GM18505 (cell line): ENCODE measurements at regions not wholly inside any gene's neighbourhood (a gene's known extent, or its start where the extent isn't known, plus 50 kb on each side); places are given as distances from the start of the nearest gene placed in this dataset.

Experiments
- ATAC-seq: cut with Tn5 transposase; IDR thresholded peaks from one replicate; pipeline ENCODE4 v1.9.1; 2021; ENCODE audit not compliant: unreplicated experiment
- POLR2A ChIP-seq: IDR thresholded peaks from 4 replicates; pipeline ENCODE4 v1.6.1; 2011; ENCODE audit warnings: borderline replicate concordance; ENCODE audit not compliant: insufficient read depth, insufficient read length; ENCODE audit errors: extremely low read depth

DNA sequence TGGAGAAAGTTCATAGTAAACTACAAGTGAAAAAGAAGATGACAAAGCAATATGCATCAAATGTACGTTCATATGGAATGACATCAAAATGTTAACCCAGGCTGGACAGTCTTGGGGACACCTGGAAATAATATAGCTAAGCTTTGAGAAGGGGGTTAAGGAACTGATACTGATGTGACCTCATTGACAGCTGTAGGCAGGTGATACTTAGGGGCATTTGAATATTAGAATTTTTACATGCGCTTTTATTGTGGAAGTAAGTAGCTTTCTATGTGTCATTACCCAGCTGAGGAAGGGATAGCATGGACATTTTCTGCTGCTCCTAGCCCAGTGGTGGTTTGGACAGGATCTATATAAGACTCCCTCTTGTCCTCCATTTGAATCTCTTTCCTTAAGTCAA lies 299.7 kb downstream of the CWC27 start:
- TF ChIP-seq POLR2A: no peak
- ATAC-seq: no peak

DNA sequence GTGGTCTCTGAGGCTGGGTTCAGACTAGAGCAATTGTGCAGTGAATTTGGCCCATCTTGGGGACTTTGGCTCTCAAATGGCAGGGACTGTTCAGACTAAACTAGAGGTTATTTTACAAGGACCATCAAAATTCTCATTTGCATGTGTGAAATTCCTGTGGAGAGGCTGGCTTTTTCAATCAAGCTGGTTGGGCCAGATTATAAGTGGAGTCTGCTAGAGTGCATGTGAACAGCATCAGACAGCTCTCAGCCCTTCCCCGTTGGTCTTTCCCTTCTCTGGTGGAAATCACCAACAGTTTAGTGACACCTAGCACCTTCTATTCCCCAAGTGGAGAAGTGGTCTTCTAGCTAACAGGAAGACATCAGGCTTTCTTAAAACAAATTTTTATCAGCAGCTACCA lies 301.3 kb downstream of the CWC27 start:
- ATAC-seq: no peak
- TF ChIP-seq POLR2A: no peak

DNA sequence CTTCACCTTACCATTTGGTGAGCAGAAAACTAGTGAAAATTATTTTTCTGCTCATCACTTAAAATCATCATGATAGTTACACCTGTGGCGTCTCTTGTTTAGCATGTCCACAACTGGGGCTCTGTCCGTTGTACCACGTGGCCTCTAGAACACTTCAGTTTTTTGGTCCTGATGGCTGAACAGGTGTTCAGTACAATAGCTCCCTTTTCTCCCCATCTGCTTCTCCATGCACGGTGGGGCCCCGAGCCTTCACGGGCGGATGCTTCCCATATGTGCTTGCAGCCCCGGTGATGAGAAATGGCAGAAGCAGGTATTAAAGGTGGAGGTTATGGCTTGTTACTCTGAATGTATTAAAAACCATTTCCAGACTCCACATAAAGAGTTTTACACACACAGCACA lies 304.1 kb downstream of the CWC27 start:
- TF ChIP-seq POLR2A: no peak
- no peak for ATAC-seq

DNA sequence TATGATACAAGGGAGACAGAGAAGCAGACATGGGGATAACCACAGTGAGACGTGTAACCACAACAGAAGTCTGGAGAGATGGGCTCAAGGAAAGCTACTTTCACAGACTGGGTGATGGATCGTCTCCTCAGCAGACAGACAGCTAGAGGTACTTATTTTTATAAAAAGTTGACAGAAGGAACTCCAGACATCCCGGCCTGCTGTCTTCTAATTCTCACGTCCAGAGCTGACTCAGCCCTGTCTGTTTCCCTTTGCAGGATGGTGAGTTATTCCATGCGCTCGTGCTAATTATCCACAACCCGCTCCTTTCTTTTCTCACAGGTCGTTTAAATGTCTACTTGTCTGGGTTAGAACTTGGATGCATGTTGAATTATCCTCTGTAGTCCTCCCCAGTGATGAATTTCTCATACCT lies 304.5 kb downstream of the CWC27 start:
- no peak for ATAC-seq
- TF ChIP-seq POLR2A: no peak

DNA sequence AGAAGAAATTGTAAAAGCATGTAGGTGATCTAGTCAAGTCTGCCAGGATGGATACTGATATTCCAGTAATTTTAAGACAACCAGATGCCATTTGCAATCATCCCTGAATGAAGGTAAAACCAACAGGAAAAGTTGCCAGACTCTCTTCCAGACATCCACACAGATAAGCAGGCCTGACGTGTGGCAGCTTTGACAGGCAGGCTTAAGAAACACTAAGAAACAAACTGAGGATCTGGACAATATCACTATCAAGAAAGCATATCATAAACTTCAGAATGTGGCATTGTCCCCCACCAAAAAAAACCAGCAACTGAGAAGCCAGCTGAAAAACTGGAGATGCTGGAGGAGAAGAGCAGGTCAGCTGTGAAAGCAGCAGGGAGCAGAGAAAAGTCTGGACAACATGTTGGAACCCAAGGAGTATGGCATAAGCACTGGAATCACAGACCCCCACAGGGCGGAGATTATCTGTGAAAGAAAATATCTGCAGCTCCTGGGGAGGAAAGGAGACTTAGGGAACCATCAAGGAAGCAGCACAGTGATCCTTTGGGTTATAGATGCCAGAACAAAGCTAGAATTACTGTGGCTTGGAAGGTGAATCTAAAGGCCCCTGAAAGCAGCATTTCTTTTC lies 307.0 kb downstream of the CWC27 start:
- TF ChIP-seq POLR2A: no peak
- no peak for ATAC-seq

DNA sequence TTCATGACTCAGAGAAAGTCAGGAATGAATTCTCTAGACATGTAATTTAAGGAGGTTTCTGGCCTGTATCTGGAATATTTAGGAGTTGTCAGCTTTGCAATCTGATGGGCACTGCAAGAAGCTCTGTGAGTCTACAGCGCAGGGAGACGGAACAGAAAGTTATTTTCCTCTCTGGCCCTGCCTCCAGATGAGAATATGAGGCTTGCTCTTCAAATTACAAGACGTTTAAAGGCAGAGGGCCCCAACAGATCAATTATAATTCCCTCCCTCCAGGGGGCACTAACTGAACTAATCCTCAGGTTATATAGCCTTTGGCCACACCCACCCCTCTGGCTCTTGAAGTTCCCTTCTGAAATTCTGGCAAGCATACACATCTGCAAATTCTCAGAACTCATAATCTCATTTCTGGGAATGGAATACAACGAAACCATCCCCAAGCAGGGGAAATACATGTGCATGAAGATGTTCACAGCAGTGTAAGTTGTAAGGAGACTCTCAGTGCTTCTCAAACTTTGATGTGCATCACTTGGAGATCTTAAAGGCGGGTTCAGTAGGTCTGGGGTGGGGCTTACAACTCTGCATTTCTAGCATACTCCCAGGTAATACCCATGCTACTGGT lies 307.6 kb downstream of the CWC27 start:
- ATAC-seq: peak; percentile 67
- TF ChIP-seq POLR2A: no peak

DNA sequence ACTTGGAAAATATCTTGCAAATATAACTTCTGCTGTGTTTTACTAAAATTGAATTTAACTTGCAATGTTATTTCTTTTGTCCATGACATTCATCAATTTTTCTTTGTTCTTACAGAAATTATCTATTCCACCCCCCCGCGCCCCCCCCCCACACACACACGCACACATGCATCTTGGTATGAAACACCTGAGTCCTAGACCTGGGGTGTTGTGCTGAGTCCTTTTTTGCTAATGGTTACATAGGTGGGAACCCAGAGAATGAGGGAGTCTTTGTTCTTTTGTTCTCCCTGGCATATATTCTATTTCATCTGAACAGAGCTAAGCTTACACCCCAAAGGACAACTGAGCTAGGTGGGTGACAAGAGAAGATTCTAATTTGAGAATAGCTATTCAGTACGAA lies 308.9 kb downstream of the CWC27 start:
- TF ChIP-seq POLR2A: no peak
- no peak for ATAC-seq

DNA sequence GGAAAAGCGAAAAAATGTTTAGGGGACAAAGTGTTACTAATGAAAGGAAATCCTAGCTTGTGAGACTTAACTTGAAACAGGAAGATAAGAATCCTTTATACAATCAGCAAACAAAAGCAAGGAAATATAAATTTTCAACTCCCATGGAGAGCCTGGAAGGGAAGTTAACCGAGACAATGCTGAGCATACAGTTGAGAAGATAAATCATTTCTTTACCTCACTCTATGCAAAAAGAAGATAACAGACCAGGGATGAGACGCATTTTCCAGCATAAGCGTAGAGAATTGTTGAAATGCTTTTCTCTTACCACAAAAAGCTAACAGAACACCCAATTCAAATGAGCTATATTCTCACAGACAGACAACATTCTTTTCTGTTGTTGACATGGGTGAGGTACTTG lies 309.6 kb downstream of the CWC27 start:
- no peak for ATAC-seq
- TF ChIP-seq POLR2A: no peak

DNA sequence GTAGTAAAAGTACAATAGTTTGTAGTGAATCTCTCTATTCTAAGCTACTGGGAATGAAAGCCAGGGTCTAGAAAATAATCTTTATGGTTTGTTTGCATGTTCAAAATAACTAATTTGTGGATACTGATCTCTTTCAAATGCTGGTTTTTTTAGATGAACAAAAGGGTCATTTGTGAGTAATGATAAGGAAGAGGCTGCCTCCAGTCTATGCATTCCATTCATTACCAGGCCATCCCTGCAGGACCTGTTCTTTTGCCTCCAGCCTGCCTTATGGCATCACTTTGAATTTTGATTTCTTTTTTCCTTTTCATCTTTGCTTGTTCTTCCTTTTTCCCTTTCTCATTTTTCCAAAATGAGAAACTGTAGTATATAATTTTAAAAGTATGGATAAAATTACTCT lies 312.3 kb downstream of the CWC27 start:
- ATAC-seq: no peak
- TF ChIP-seq POLR2A: no peak

DNA sequence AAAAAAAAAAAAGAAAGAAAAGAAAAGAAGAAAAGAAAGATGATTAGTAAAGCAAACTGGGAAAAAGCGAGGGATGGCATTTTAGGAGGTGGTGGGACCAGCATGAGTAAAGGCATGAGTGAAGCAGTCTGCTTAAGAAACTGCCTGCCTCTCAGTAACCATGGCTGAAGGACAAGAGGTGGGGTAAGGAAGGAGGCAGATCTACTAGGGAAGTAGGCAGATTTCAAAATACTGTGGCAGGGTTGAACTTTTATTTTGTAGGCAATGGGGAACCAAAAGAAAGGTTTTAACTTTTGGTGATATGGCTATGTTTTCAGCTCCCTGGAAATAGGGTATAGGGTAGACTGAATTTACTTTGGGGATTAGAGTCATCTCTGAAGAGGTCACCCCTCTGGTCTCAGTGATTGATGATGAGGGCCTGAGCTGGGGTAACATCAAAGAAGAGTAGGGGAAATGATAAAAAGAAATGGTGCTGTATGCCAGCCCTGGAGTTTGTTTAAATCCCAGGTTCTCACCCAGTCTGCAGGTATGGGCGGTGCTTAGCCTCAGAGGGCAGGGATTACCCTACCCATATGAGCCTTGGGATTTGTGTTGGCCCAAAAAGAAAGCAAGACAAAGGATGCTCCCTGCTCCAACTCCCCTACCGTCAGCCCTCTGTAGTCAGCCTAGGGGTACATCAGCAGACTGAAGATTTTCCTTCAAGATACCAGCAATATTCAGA lies 316.2 kb downstream of the CWC27 start:
- ATAC-seq: no peak
- no peak for TF ChIP-seq POLR2A

DNA sequence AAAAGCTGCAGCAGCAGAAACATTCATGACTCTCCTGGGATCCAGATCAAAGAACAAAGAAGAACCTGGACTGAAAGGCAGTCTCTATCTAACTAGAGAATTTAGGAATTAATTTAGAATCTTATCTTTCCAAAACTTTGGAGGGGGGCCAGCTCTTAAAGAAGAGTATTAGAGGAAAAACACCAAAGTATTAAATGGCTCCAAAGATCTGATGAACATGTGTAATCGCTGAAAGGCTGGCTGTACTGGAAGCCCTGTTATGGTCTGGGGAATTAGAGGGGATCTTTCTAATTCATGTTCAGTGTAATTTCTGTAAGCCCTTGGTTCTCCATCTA lies 316.8 kb downstream of the CWC27 start:
- TF ChIP-seq POLR2A: no peak
- ATAC-seq: no peak

DNA sequence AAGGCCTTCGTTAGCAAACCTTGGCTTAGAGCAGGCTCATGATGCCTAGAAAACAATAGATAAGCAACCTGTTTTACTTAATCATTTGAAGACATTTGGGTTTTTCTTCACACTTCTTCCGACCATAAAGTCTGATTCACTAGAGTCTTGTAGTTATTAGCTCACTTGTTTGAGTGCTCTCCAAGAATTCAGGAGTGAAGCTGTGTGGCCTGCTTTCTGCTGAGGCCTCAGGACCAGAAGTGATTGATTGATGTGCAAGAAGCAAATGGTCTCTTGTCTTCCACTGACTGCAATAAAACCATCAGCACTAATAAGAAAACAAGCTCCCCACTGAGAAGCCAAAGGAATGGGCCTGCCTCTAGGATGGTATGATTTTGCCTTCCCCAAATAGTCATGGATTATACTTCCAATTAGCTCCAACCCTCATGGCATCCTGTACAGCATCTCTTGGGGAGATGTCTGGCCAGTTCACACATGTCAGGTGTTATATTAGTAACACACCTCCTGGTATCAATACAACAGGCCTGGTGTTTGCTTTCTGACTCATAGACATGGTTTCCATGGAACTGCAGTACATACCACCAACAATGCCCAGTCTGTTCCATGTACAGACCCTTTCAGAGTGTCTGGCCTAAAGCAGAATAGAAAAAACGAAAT lies 317.6 kb downstream of the CWC27 start:
- TF ChIP-seq POLR2A: no peak
- no peak for ATAC-seq

DNA sequence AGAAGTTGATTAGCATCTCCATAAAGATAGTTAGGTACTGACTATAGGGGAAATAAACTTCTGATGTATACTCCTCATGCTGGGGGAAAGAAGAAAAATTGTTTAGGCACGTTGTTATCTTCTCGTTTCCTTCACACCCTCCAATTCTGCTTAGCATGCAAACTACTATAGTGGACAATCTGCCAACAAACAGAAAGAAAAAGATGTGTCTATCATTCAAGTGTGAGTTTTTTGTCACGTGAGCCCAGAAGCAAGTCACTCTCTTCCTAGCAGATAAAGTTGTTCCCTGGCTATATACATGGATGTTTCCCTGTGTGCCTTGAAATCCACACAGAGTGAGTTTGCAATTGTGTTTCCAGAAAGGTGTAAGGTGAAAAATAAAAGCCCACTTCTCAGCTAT lies 318.4 kb downstream of the CWC27 start:
- no peak for TF ChIP-seq POLR2A
- no peak for ATAC-seq

DNA sequence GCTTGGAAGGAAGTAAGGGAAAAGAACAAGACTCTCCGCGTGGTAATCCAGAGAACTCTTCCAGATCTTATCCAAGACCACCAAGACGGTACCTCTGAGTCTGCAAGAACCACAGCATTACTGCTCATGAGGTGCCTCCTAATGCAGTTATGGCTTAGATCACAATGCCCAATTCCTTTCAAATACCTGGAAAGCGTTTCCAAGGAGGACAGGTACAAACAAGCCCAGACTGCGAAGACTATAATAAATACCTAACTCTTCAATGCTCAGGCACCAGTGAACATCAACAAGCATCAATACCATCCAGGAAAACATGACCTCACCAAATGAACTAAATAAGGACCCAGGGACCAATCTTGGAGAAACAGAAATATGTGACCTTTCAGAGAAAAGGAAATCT lies 325.5 kb downstream of the CWC27 start:
- no peak for ATAC-seq
- no peak for TF ChIP-seq POLR2A
